Lower lobe of right lung (tissue), 2 donors: ENCODE measurements at regions not wholly inside any gene's neighbourhood (a gene's known extent, or its start where the extent isn't known, plus 50 kb on each side); places are given as distances from the start of the nearest gene placed in this dataset.

Experiments
- ATAC-seq, 2 donors: fragments of 200-7000 bp; cut with Tn5 transposase; one replicate each; pipeline ENCODE4 v1.9.1; 2020 to 2022; ENCODE audit warnings: mild to moderate bottlenecking in 2 of 2, moderate library complexity in 2 of 2
- DNase-seq: peaks from one replicate; pipeline ENCODE4 v3.0.0-alpha.2; 2020
- H3K27ac ChIP-seq: fragments of 200-600 bp; one replicate; pipeline ENCODE4 v1.8.0; 2022
- H3K27me3 ChIP-seq: fragments of 200-600 bp; one replicate; pipeline ENCODE4 v1.8.0; 2022; ENCODE audit warnings: low read depth
- H3K36me3 ChIP-seq: fragments of 200-600 bp; one replicate; pipeline ENCODE4 v1.8.0; 2022; ENCODE audit warnings: mild to moderate bottlenecking
- H3K4me1 ChIP-seq: fragments of 200-600 bp; one replicate; pipeline ENCODE4 v1.8.0; 2022
- H3K4me3 ChIP-seq: fragments of 200-600 bp; one replicate; pipeline ENCODE4 v1.8.0; 2022; ENCODE audit warnings: mild to moderate bottlenecking
- H3K9me3 ChIP-seq: fragments of 200-600 bp; one replicate; pipeline ENCODE4 v1.8.0; 2022
- intact Hi-C: fragments of 100-400 bp; cut with DNase I; formaldehyde crosslinking; loops from one replicate; pipeline ENCODE4 v1.11.0; 2022
- TF ChIP-seq, protein P1 (sequence below): fragments of 200-600 bp; IDR thresholded peaks from one replicate; pipeline ENCODE4 v1.8.0; 2022; ENCODE audit warnings: antibody characterized with exemption, mild to moderate bottlenecking
- donor health status: DM: no; HTN: yes; CAD: no; lungs with severe emphysema.

DNA sequence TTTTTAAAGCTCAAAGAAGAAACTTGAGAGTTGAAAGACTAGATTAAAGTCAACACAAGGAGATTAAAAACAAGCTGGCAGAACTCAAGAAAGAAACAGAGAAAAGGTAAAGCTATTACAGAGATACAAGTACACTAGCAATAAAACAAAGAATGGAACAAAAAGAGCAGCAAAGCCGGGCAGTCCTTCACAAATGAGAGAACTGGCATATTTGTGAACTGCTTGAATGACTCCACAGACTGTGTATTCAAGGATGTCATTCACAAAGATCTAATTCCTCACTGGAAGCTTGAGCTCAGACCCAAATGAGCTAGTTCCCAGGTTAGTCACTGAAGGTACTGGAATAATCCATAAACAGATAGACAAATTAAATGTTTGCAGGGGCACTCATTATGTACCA lies 318.0 kb downstream of the MYCN start:
- Histone ChIP-seq H3K9me3 (no peaks in the 10 kb centered on the region), H3K4me1 (no peaks in the 10 kb centered on the region), H3K36me3 (no peaks in the 10 kb centered on the region), H3K27me3 (no peaks in the 10 kb centered on the region), H3K27ac (no peak overlapping the region), H3K4me3 (no peak overlapping the region)
- DNase-seq = no peak
- intact Hi-C loops = no loop called here
- TF ChIP-seq, protein P1, sequence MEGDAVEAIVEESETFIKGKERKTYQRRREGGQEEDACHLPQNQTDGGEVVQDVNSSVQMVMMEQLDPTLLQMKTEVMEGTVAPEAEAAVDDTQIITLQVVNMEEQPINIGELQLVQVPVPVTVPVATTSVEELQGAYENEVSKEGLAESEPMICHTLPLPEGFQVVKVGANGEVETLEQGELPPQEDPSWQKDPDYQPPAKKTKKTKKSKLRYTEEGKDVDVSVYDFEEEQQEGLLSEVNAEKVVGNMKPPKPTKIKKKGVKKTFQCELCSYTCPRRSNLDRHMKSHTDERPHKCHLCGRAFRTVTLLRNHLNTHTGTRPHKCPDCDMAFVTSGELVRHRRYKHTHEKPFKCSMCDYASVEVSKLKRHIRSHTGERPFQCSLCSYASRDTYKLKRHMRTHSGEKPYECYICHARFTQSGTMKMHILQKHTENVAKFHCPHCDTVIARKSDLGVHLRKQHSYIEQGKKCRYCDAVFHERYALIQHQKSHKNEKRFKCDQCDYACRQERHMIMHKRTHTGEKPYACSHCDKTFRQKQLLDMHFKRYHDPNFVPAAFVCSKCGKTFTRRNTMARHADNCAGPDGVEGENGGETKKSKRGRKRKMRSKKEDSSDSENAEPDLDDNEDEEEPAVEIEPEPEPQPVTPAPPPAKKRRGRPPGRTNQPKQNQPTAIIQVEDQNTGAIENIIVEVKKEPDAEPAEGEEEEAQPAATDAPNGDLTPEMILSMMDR = no peak
- no peak for ATAC-seq

DNA sequence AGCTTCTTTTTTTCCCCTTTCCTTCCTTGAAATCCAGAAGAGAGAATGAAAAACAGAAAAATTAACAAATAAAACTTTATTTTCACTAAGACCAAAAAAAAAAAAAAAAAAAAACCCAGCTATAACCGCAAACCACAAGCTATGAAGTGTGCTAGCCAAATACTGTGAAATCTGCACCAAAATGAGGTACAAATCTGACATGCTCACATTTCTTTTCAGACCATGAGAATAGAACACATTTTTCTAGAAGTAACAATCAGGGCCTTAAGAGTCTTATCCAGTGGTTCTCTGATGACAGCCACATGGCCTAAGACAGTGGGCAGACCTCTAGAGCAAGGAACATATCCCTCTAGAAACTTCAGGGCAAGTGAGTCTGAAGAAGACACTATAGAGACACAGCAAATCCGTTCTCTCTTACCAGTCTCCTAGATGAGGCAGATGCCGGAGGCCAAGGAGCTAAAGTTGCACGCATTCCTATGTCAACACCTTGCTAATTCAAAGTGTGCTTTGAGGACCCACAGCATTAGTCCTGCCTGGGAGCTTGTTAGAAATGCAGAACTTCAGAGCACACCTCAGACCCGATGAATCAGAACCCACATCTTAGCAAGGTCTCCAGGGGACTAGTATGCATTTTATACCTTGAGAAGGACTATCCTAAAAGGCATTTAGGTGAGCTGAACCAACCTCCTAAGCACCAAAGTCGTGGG lies 317.1 kb downstream of the MYCN start:
- H3K9me3 ChIP-seq = no peaks in the 10 kb centered on the region
- H3K4me3 ChIP-seq = no peak overlapping the region

DNA sequence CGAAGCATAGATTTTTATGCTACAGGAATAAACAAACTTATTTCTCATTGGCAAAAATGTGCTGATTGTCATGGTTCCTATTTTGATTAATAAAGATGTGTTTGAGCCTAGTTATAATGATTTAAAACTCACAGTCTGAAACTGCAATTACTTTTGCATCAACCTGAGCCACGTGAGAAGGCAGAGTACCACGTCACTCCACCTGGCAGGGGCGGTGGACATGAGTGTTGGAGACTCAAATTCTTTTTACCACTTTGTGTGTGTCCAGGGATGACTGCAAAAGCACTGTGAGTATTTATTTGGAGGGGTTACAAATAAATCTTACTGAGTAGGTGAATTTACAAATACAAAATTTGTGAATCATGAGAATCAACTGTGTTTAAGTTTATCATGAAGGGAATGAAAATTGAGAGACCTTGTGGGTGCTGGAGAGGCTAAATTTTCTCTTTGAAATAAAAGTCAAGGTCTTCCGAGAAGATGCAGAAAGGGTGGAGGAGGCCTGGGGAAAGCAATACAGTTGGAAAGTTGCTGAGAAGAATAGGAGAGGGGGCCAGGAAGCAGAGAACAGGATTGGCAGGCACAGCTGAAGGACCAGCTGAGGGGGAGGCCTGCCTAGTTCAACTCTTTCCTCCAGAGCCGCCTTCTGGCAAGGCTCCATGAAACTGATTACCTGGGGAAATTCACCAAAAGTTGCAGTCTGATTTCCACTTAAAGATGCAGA lies 316.4 kb downstream of the MYCN start:
- H3K4me1 ChIP-seq = no peaks in the 10 kb centered on the region
- H3K9me3 ChIP-seq = no peaks in the 10 kb centered on the region
- H3K27me3 ChIP-seq = no peaks in the 10 kb centered on the region
- H3K4me3 ChIP-seq = no peak overlapping the region
- no peak overlapping the region for H3K27ac ChIP-seq
- DNase-seq = no peak
- no peak for ATAC-seq
- TF ChIP-seq, protein P1 = no peak
- no peaks in the 10 kb centered on the region for H3K36me3 ChIP-seq
- intact Hi-C loops = no loop called here

More for the DNA sequence above, 317.1 kb downstream of the MYCN start:
- TF ChIP-seq, protein P1 = no peak
- H3K36me3 ChIP-seq = no peaks in the 10 kb centered on the region
- intact Hi-C loops = no loop called here
- H3K27me3 ChIP-seq = no peaks in the 10 kb centered on the region
- ATAC-seq = no peak
- no peaks in the 10 kb centered on the region for H3K4me1 ChIP-seq
- DNase-seq = no peak
- H3K27ac ChIP-seq = no peak overlapping the region

DNA sequence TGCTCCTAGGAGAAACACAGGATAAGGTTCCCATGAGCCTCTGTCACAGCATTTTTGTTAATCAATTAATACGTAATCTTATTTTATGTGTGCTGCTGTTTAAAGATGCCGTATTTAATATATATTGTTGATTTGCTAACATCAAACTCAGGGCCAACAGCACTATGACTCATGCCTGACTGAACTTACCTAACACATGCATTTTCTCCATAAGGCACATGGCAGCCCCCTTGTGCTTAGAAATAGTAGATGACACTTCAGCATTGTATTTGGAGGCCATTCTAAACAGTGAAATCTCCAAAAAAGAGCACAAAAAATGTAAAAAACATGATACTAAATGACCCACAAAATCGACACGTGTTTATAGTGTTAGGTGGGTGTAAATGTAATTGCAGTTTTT lies 314.8 kb downstream of the MYCN start:
- Histone ChIP-seq H3K9me3 (no peaks in the 10 kb centered on the region), H3K36me3 (no peaks in the 10 kb centered on the region), H3K4me1 (no peaks in the 10 kb centered on the region), H3K4me3 (no peak overlapping the region), H3K27ac (no peak overlapping the region), H3K27me3 (no peaks in the 10 kb centered on the region)
- DNase-seq (no peak), ATAC-seq (no peak)
- TF ChIP-seq, protein P1 = no peak
- intact Hi-C loops = no loop called here

DNA sequence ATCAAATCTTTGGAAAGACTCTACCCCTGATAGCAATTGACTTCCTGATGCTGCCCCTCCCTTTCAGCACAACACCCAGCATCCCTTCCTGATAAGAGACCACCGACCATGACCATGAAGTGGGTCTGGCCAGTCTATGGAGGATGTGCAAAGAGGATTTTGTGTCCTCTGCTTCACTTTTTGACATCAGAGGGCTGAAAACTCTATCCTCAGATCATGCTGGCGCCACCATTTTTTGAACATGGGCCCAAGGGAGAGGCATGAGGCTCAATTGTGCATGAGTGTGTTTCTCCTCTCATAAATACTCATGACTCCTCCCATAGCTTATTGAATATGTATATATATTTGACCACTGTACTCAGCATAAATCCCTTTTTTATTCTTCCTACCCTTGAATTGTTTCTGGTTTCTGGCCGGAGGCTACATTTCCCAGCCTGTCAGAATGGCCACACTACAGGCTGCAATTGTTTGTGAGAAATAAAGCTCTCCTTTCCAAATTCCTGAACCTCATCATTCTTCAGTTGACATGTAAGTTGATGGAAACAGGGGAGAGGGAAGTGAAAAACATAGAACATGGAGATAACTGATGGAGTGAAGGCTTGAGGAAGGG lies 314.1 kb downstream of the MYCN start:
- no peaks in the 10 kb centered on the region for H3K4me1 ChIP-seq
- H3K36me3 ChIP-seq = no peaks in the 10 kb centered on the region
- DNase-seq (no peak), ATAC-seq (no peak)
- intact Hi-C loops = no loop called here
- TF ChIP-seq, protein P1 = no peak
- no peak overlapping the region for H3K27ac ChIP-seq
- H3K9me3 ChIP-seq = no peaks in the 10 kb centered on the region
- H3K4me3 ChIP-seq = no peak overlapping the region
- no peaks in the 10 kb centered on the region for H3K27me3 ChIP-seq
